DMS 273 (cell line): ENCODE measurements at regions not wholly inside any gene's neighbourhood (a gene's known extent, or its start where the extent isn't known, plus 50 kb on each side); places are given as distances from the start of the nearest gene placed in this dataset.

ENCODE experiments used
- DNase-seq: peaks from one replicate; lab custom pipeline; 2025; ENCODE audit not compliant: unreplicated experiment; lab: John Stamatoyannopoulos, UW

DNA sequence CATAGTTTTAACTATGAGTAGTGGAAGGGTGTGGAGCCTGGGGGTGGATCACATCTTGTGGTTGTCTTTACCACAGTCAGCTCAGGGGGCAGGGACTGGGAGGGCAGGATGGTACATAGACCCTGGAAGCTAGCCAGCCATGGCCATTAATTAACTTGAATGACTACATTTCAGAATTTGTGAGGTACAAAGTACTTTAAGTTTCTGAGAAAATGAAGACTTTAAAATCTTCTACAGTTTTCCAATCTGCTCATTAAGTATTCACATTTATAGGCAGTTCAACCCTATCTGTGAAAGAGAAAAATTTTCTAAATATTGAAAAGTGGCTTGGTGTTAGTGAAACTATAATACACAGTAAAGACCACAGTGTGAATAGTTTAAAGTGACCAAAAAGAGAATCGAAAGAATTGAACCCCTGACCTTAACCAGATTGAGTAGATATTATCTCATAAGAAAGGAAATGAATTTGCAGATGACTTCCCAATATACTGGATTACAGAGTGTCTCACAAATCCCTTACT, 234.2 kb upstream of the MEF2C start:
- DNase-seq, result no peak

DNA sequence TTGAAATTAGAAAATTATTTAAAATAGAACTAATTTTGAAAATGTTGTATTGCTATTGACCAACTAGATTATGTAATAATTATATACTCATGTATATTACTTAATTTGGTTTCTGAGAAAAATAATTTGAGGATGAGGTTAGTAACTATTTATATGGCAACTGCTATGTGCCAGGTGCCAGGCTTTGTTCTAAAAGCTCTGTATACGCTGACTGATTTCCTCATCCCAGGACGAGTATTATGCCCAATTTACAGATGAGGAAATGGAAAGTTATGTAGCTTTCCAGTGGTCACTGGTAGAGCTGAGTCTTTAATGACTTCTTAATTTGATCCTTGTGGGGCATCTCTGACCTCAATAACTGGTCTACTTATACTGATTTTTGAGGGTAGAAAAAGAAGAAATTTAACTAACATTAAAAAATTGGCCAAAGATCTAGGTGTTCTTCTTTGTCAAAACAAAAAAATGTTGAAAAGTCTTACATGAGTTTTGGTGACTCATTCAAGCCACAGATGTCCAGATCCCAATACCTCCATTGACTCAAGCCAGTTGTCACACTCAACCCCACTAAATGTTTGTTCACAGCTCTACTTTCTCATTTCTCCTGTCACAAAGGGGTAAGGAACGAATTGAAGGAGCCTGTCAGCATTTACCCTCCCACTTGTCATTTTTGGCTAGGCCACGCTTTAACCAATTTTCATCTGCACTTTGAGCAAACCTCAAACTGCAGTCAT, 228.1 kb upstream of the MEF2C start:
- no peak for DNase-seq

DNA sequence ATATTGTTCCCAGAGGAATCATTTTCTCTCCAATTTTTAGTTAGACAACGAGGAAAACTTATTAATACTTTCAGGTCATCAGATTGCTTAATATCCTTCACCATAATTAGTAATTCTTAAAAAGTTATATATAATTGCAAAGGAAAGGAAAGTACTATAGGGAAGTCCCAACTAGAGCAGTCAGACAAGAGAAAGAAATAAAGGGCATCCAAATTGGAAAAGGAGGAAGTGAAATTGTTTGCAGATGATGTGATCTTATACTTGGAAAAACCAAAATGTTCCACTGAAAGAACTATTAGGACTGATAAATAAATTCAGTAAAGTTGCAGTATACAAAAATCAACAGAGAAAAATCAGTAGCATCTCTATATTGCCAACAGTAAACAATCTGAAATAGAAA, 223.5 kb upstream of the MEF2C start:
- no peak for DNase-seq

GRCh38 chr5:89105836-89106235, 222.9 kb upstream of the MEF2C start:
- no peak for DNase-seq

GRCh38 chr5:89105171-89105695, 222.2 kb upstream of the MEF2C start:
- DNase-seq, result no peak

DNA sequence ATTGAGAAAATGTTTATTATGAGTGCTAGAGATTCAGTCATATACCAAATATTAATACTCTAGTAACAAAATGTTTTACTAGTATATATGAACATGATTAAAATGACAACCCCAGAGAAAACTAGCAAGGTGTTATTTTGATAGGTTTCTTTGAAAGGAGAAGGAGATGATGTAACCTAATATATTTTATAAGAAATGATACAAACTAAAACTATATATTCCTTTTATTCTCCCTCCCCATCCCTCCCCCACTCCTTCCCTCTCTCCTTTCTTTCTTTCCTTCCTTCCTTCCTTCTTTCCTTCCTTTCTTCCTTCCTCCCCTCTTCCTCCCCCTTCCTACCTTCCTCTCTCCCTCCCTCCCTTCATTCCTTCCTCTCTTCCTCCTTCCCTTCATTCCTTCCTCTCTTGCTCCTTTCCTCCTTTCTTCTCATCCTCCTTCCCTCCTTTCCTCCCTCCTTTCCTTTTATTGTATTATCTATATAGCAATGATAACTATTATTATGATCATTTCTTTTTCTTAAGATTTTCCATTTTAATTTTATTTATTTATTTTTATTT, 215.3 kb upstream of the MEF2C start:
- no peak for DNase-seq

- DNase-seq, result no peak
These were observed 214.1 kb upstream of the MEF2C start for GRCh38 chr5:89097103-89097502.

DNA sequence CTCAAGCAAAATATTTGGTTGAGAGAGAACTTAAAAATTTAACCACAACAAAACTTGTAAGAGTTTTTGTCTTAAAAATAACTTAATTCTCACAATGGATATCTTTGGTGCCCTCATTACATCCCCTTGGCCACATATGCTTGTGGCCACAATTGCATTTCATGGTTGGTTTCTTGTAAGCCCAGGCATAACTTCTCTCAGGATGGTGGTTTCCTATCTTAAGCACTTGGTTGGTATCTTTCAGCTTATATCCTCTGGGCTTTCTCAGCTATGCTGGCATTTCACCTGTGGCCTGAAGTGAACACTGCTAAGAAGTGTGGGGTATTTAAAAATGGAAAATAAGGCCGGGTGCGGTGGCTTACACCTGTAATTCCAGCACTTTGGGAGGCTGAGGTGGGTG, 212.4 kb upstream of the MEF2C start:
- no peak for DNase-seq

- DNase-seq, result no peak
These were observed 207.1 kb upstream of the MEF2C start for GRCh38 chr5:89090037-89090436.

DNA sequence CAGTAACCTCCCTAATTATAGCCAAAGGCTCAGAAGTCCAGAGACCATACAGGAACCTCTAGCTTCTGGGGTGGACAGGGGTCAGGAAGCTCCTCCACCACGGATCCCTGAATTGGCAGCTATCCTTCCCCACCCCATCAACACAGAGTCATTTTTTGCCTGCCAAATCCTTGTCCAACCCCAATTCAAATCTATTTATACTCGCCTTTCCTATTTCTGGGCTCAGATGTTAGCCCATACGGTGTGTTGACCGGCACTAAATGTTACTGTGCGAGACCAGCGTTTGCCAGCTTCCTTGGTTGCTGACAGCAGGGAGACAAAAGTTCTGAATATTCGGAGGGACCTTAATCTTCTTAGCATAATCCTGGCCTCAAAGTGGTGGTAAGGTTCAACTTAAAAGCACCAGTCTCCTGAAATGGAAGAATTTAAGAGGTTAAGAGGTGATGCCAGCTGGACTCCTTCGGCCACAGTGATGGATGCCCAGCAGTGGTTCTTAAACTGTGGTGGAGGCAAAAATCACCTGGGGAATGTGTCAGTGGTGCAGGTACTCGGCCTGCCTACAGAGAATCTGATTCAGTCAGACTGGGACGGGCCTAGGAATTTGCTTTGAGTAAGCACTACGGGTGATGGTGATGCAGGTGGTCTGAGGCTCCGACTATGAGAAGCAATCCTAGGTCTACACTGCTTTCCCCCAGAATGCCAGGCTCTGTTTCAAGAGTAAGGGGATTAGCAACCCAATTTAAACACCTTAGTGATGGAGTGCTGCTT, 204.8 kb upstream of the MEF2C start:
- no peak for DNase-seq

GRCh38 chr5:89087128-89087527, 204.1 kb upstream of the MEF2C start:
- no peak for DNase-seq

DNA sequence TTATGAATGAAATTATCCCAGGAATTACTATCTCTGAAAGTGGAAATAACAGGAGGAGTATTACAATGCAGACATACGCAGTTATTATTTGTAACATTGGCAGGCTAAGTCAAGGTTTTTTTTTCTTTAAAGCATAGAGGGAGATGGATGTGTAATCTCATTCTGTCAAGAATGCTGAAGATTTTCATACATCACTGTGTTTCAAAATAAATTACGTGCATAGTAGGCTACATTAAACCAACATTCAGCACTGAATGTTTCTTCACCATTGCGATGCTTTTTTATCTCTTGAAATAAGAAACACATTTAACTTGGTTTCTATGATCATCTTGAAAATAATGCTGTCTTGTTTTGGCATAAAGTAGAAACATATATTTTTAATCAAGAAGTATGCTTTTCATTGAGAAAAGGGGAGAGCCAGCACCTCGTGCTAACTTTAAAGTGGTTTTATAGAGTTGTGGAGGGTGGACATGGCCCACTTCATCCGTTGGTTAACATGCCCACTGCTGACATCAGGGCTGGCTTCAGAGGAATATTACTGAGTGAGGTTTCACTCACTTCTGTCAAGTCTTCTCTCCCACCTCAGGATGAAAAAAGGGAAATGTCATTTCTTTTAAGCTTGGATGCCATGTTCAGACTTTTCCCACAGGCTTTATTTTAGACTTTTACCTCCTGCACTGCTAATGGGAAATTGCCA, 203.6 kb upstream of the MEF2C start:
- DNase-seq, result no peak

GRCh38 chr5:89083791-89084190, 200.8 kb upstream of the MEF2C start:
- DNase-seq, result no peak

GRCh38 chr5:89081360-89081759, 198.4 kb upstream of the MEF2C start:
- no peak for DNase-seq

DNA sequence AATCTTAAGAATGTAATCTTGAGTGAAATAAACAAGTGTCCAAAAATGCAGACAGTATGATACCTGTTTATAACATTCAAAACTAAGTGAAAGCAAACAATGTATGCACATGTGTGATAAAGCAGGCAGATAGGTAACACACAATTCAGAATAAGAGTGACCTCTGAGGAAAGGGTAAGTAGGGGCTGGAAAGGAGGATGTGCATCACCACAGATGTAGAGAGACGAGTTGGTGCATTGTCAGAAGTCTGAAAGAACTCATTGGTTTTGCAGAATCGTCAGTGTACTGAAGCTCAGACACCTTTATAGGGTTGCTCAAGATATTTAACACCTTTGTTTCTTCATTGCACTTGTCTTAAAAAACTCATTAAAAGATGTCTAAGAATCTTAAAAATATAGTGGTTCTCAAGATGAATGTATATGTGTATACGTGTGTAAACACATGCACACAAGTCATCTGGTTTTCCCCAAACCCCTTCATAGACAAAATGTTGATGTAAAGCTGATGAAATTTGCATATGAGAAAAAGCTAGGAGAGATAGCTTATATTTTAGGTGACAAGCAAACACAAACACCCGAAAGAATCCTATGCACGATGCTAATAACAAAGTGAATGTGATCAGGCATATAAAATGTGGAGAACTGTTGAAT, 197.6 kb upstream of the MEF2C start:
- no peak for DNase-seq

- no peak for DNase-seq
These were observed 190.1 kb upstream of the MEF2C start for GRCh38 chr5:89072842-89073672.

DNA sequence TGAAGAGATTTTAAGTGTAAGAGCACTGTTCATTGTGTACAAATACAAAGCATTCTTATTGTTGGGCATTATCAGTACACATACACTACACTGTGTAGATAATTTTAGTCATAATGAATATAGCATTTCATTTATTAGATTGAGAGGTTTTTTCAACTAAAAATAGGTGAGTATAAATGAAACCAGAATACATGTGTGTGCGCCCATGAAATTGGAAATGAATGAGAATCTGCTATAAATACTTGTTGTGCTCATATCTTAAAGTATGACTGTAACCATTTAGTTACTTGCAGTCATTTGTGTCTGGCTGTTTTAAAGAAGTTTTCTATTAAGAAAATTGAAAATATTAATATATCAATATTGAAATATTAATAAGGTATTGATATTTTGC, 189.0 kb upstream of the MEF2C start:
- DNase-seq, result no peak

- no peak for DNase-seq
These were observed 188.3 kb upstream of the MEF2C start for GRCh38 chr5:89071101-89071940.

DNA sequence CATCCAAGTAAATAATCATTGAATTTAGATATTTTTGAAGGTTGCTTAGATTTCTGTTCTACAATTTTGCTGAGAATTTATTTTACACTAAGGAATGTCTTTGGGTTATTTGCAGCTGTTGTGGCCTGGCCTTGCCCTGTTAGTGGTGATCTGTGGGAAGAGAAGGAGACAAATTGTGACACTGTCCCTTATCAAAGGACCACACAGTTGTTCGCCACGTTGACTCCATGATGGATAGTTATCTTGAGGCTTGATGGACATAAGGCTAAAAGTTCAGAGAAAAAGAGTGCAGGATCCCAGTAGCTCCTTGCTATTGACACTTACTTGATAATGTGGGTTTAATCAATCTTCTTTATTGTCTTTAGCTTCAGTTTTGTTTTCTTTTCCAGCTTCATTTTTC, 186.6 kb upstream of the MEF2C start:
- DNase-seq, result no peak
